Bronchial epithelial cell (primary cell): ENCODE measurements at regions not wholly inside any gene's neighbourhood (a gene's known extent, or its start where the extent isn't known, plus 50 kb on each side); places are given as distances from the start of the nearest gene placed in this dataset.

ENCODE experiments used
- DNase-seq: peaks from one replicate; pipeline ENCODE4 v3.0.0-alpha.2; 2010; ENCODE audit warnings: low read depth
- FAIRE-seq: peaks from 2 replicates; lab custom pipeline; 2011; peaks lifted over from hg19 to GRCh38; lab: Jason Lieb, UNC
- H3K27me3 ChIP-seq: 2 replicates; pipeline ENCODE4 v1.5.1; 2011; ENCODE audit warnings: low read length; ENCODE audit not compliant: control insufficient read depth, insufficient read depth
- H3K36me3 ChIP-seq: 2 replicates; pipeline ENCODE4 v1.5.1; 2011; ENCODE audit warnings: low read length; ENCODE audit not compliant: control insufficient read depth, insufficient read depth
- H3K4me3 ChIP-seq: 2 replicates; pipeline ENCODE4 v1.5.1; 2011; ENCODE audit warnings: mild to moderate bottlenecking, low read depth, low read length, control low read depth
- CTCF ChIP-seq: IDR thresholded peaks from 2 replicates; pipeline ENCODE4 v1.5.1; 2011; ENCODE audit warnings: mild to moderate bottlenecking, moderate library complexity, low read length, control low read depth, inconsistent platforms; ENCODE audit not compliant: insufficient read depth, severe bottlenecking

- no peak for DNase-seq
- peaks cover 12% of the 10 kb centered on the region for H3K27me3 ChIP-seq
- no peaks in the 10 kb centered on the region for H3K36me3 ChIP-seq
- no peak overlapping the region for H3K4me3 ChIP-seq
- no peak for TF ChIP-seq CTCF
- no peak for FAIRE-seq
These were observed 299.8 kb downstream of the MIAT start for GRCh38 chr22:26957176-26957575.

- Histone ChIP-seq H3K36me3 (no peaks in the 10 kb centered on the region), H3K4me3 (no peak overlapping the region), H3K27me3 (peaks cover 8% of the 10 kb centered on the region)
- TF ChIP-seq CTCF = no peak
- DNase-seq (no peak), FAIRE-seq (no peak)
These were observed 300.5 kb downstream of the MIAT start for GRCh38 chr22:26957897-26958296.

- FAIRE-seq (no peak), DNase-seq (no peak)
- no peak for TF ChIP-seq CTCF
- H3K27me3 ChIP-seq = peaks cover 5% of the 10 kb centered on the region
- H3K4me3 ChIP-seq = no peak overlapping the region
- H3K36me3 ChIP-seq = no peaks in the 10 kb centered on the region
These were observed 301.0 kb downstream of the MIAT start for GRCh38 chr22:26958378-26958777.

- FAIRE-seq = no peak
- no peak overlapping the region for H3K4me3 ChIP-seq
- no peaks in the 10 kb centered on the region for H3K36me3 ChIP-seq
- no peak for TF ChIP-seq CTCF
- no peaks in the 10 kb centered on the region for H3K27me3 ChIP-seq
- no peak for DNase-seq
These were observed 307.3 kb downstream of the MIAT start for GRCh38 chr22:26964642-26965041.

GRCh38 chr22:26967282-26967681, 309.9 kb downstream of the MIAT start:
- Histone ChIP-seq H3K36me3 (no peaks in the 10 kb centered on the region), H3K4me3 (no peak overlapping the region), H3K27me3 (no peaks in the 10 kb centered on the region)
- no peak for TF ChIP-seq CTCF
- FAIRE-seq = no peak
- no peak for DNase-seq

GRCh38 chr22:26968859-26969523, 311.6 kb downstream of the MIAT start:
- TF ChIP-seq CTCF = no peak
- Histone ChIP-seq H3K36me3 (no peaks in the 10 kb centered on the region), H3K27me3 (no peaks in the 10 kb centered on the region), H3K4me3 (no peak overlapping the region)
- FAIRE-seq = no peak
- DNase-seq = no peak
